ENCODE measurements at regions not wholly inside any gene's neighbourhood (a gene's known extent, or its start where the extent isn't known, plus 50 kb on each side); places are given as distances from the start of the nearest gene placed in this dataset.

GRCh38 chr14:105851716-105852377 is 325.5 kb downstream of the TMEM121 start:
- Mint-ChIP-seq H3K9me3 (ENCODE audit: low read depth) (peaks cover 29% of the 10 kb centered on the region), H3K4me3 (ENCODE audit: low read depth) (no peak overlapping the region), H3K36me3 (ENCODE audit: insufficient read depth) (peaks cover 7% of the 10 kb centered on the region), H3K27ac (no peak overlapping the region), H3K27me3 (no peaks in the 10 kb centered on the region), H3K4me1 (ENCODE audit: low read depth) (no peaks in the 10 kb centered on the region)
- no peak for DNase-seq (ENCODE audit: low spot score, unreplicated experiment)
- TF ChIP-seq CTCF (IDR thresholded peaks at IDR 0.05; ENCODE audit: unreplicated experiment), result no peak

- Mint-ChIP-seq H3K4me3 (ENCODE audit: low read depth) (no peak overlapping the region), H3K27ac (no peak overlapping the region), H3K36me3 (ENCODE audit: insufficient read depth) (peaks cover 7% of the 10 kb centered on the region), H3K27me3 (no peaks in the 10 kb centered on the region), H3K9me3 (ENCODE audit: low read depth) (peaks cover 28% of the 10 kb centered on the region), H3K4me1 (ENCODE audit: low read depth) (no peaks in the 10 kb centered on the region)
- TF ChIP-seq CTCF (IDR thresholded peaks at IDR 0.05; ENCODE audit: unreplicated experiment), result no peak
- DNase-seq (ENCODE audit: low spot score, unreplicated experiment), result no peak
Measured at GRCh38 chr14:105852378-105853088, 326.1 kb downstream of the TMEM121 start.

- Mint-ChIP-seq H3K4me1 (ENCODE audit: low read depth) (no peaks in the 10 kb centered on the region), H3K27me3 (no peaks in the 10 kb centered on the region), H3K27ac (no peak overlapping the region), H3K36me3 (ENCODE audit: insufficient read depth) (peaks cover 7% of the 10 kb centered on the region), H3K9me3 (ENCODE audit: low read depth) (peaks cover 21% of the 10 kb centered on the region), H3K4me3 (ENCODE audit: low read depth) (no peak overlapping the region)
- DNase-seq (ENCODE audit: low spot score, unreplicated experiment), result no peak
- no peak for TF ChIP-seq CTCF (IDR thresholded peaks at IDR 0.05; ENCODE audit: unreplicated experiment)
Measured at GRCh38 chr14:105853089-105853906, 326.9 kb downstream of the TMEM121 start.

GRCh38 chr14:105853907-105854599 is 327.7 kb downstream of the TMEM121 start:
- H3K27ac Mint-ChIP-seq, result no peak overlapping the region
- no peak overlapping the region for H3K4me3 Mint-ChIP-seq (ENCODE audit: low read depth)
- H3K9me3 Mint-ChIP-seq (ENCODE audit: low read depth), result peaks cover 15% of the 10 kb centered on the region
- no peak for DNase-seq (ENCODE audit: low spot score, unreplicated experiment)
- TF ChIP-seq CTCF (IDR thresholded peaks at IDR 0.05; ENCODE audit: unreplicated experiment), result no peak
- no peaks in the 10 kb centered on the region for H3K4me1 Mint-ChIP-seq (ENCODE audit: low read depth)
- no peaks in the 10 kb centered on the region for H3K27me3 Mint-ChIP-seq
- peaks cover 7% of the 10 kb centered on the region for H3K36me3 Mint-ChIP-seq (ENCODE audit: insufficient read depth)

Data from progenitor cell of endocrine pancreas (in vitro differentiated cells).